ENCODE measurements at regions not wholly inside any gene's neighbourhood (a gene's known extent, or its start where the extent isn't known, plus 50 kb on each side); places are given as distances from the start of the nearest gene placed in this dataset.

GRCh38 chr9:1492156-1492555, 442.0 kb downstream of the DMRT2 start:
- no peaks in the 10 kb centered on the region for H3K36me3 ChIP-seq (ENCODE audit: control insufficient read depth, insufficient read depth, low read length)
- no peaks in the 10 kb centered on the region for H3K27me3 Mint-ChIP-seq (ENCODE audit: insufficient read depth)
- no peaks in the 10 kb centered on the region for H3K27me3 ChIP-seq (ENCODE audit: control insufficient read depth, insufficient read depth, low read length, poor library complexity, severe bottlenecking)
- no peak for DNase-seq
- H3K4me3 Mint-ChIP-seq, result no peak overlapping the region
- H3K4me1 Mint-ChIP-seq, result no peaks in the 10 kb centered on the region
- H3K27ac Mint-ChIP-seq, result no peak overlapping the region
- H3K9me3 Mint-ChIP-seq, result peaks cover 10% of the 10 kb centered on the region
- H3K4me1 ChIP-seq (ENCODE audit: control insufficient read depth, insufficient read depth, low read length), result no peaks in the 10 kb centered on the region
- H3K9ac ChIP-seq (ENCODE audit: extremely low read depth, low read length, poor library complexity, severe bottlenecking), result no peak overlapping the region
- H3K9me3 ChIP-seq (ENCODE audit: control insufficient read depth, low read length), result peaks cover 5% of the 10 kb centered on the region
- H3K27ac ChIP-seq (ENCODE audit: low read depth, low read length), result no peak overlapping the region
- 89 to 90% methylated on average over 2 to 3 of the region's 3 CpGs for WGBS, 2 experiments (ENCODE audit: insufficient coverage in 1 of 2, insufficient read length in 1 of 2)
- no peaks in the 10 kb centered on the region for H3K36me3 Mint-ChIP-seq (ENCODE audit: low read depth)
- TF ChIP-seq CTCF (conservative IDR thresholded peaks at IDR 0.05), result no peak
- H3K4me3 ChIP-seq (ENCODE audit: low read length), result no peak overlapping the region

GRCh38 chr9:1495282-1496030, 445.3 kb downstream of the DMRT2 start:
- no peaks in the 10 kb centered on the region for H3K27me3 ChIP-seq (ENCODE audit: control insufficient read depth, insufficient read depth, low read length, poor library complexity, severe bottlenecking)
- H3K27ac ChIP-seq (ENCODE audit: low read depth, low read length), result no peak overlapping the region
- no peaks in the 10 kb centered on the region for H3K27me3 Mint-ChIP-seq (ENCODE audit: insufficient read depth)
- WGBS, 2 experiments (ENCODE audit: insufficient coverage in 1 of 2, insufficient read length in 1 of 2), result 81 to 88% methylated on average over 2 of the region's 2 CpGs
- no peaks in the 10 kb centered on the region for H3K9me3 Mint-ChIP-seq
- H3K27ac Mint-ChIP-seq, result no peak overlapping the region
- no peaks in the 10 kb centered on the region for H3K9me3 ChIP-seq (ENCODE audit: control insufficient read depth, low read length)
- H3K4me3 Mint-ChIP-seq, result no peak overlapping the region
- H3K36me3 Mint-ChIP-seq (ENCODE audit: low read depth), result no peaks in the 10 kb centered on the region
- no peak overlapping the region for H3K9ac ChIP-seq (ENCODE audit: extremely low read depth, low read length, poor library complexity, severe bottlenecking)
- no peaks in the 10 kb centered on the region for H3K4me1 Mint-ChIP-seq
- H3K4me3 ChIP-seq (ENCODE audit: low read length), result no peak overlapping the region
- no peak for DNase-seq
- H3K36me3 ChIP-seq (ENCODE audit: control insufficient read depth, insufficient read depth, low read length), result no peaks in the 10 kb centered on the region
- no peak for TF ChIP-seq CTCF (conservative IDR thresholded peaks at IDR 0.05)
- no peaks in the 10 kb centered on the region for H3K4me1 ChIP-seq (ENCODE audit: control insufficient read depth, insufficient read depth, low read length)

- 58 to 100% methylated on average over 1 to 2 of the region's 2 CpGs for WGBS, 2 experiments (ENCODE audit: insufficient coverage in 1 of 2, insufficient read length in 1 of 2)
- no peak for TF ChIP-seq CTCF (conservative IDR thresholded peaks at IDR 0.05)
These were observed 455.3 kb downstream of the DMRT2 start for GRCh38 chr9:1505489-1505888.

More at GRCh38 chr9:1505489-1505888, 455.3 kb downstream of the DMRT2 start:
- Mint-ChIP-seq H3K4me3 (no peak overlapping the region), H3K36me3 (ENCODE audit: low read depth) (no peaks in the 10 kb centered on the region), H3K27ac (no peak overlapping the region), H3K9me3 (no peaks in the 10 kb centered on the region), H3K27me3 (ENCODE audit: insufficient read depth) (no peaks in the 10 kb centered on the region), H3K4me1 (no peaks in the 10 kb centered on the region)
- H3K9me3 ChIP-seq (ENCODE audit: control insufficient read depth, low read length), result no peaks in the 10 kb centered on the region
- H3K4me1 ChIP-seq (ENCODE audit: control insufficient read depth, insufficient read depth, low read length), result no peaks in the 10 kb centered on the region
- H3K27me3 ChIP-seq (ENCODE audit: control insufficient read depth, insufficient read depth, low read length, poor library complexity, severe bottlenecking), result no peaks in the 10 kb centered on the region
- H3K27ac ChIP-seq (ENCODE audit: low read depth, low read length), result no peak overlapping the region
- no peak overlapping the region for H3K4me3 ChIP-seq (ENCODE audit: low read length)
- no peak for DNase-seq
- H3K9ac ChIP-seq (ENCODE audit: extremely low read depth, low read length, poor library complexity, severe bottlenecking), result no peak overlapping the region
- H3K36me3 ChIP-seq (ENCODE audit: control insufficient read depth, insufficient read depth, low read length), result no peaks in the 10 kb centered on the region

Data from endodermal cell (in vitro differentiated cells).